Gastrocnemius medialis (tissue), 4 donors: ENCODE measurements at regions not wholly inside any gene's neighbourhood (a gene's known extent, or its start where the extent isn't known, plus 50 kb on each side); places are given as distances from the start of the nearest gene placed in this dataset.

Source experiments
- POLR2A ChIP-seq, 2 donors: fragments of 450-650 bp; IDR thresholded peaks; one replicate each; pipeline ENCODE4 v1.6.1; 2017; ENCODE audit warnings: antibody characterized with exemption in 2 of 2, mild to moderate bottlenecking in 2 of 2, moderate library complexity in 2 of 2
- TF ChIP-seq, protein P1 (sequence below), 5 experiments: fragments of 450-650 bp in 3 of 5; fragments of 200-600 bp in 2 of 5; sonication (generic) in 2 of 5; IDR thresholded peaks in 4 of 5; conservative IDR thresholded peaks in 1 of 5; 1 replicate in 4 of 5; 2 replicates in 1 of 5; pipeline ENCODE4 v1.5.1; 2016 to 2019; ENCODE audit warnings: antibody characterized with exemption in 5 of 5, mild to moderate bottlenecking in 3 of 5, moderate library complexity in 3 of 5

- TF ChIP-seq, protein P1, sequence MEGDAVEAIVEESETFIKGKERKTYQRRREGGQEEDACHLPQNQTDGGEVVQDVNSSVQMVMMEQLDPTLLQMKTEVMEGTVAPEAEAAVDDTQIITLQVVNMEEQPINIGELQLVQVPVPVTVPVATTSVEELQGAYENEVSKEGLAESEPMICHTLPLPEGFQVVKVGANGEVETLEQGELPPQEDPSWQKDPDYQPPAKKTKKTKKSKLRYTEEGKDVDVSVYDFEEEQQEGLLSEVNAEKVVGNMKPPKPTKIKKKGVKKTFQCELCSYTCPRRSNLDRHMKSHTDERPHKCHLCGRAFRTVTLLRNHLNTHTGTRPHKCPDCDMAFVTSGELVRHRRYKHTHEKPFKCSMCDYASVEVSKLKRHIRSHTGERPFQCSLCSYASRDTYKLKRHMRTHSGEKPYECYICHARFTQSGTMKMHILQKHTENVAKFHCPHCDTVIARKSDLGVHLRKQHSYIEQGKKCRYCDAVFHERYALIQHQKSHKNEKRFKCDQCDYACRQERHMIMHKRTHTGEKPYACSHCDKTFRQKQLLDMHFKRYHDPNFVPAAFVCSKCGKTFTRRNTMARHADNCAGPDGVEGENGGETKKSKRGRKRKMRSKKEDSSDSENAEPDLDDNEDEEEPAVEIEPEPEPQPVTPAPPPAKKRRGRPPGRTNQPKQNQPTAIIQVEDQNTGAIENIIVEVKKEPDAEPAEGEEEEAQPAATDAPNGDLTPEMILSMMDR (IDR thresholded peaks at IDR 0.05 in 4 of 5, conservative IDR thresholded peaks at IDR 0.05 in 1 of 5), result no peak
- TF ChIP-seq POLR2A (IDR thresholded peaks at IDR 0.05), result no peak
Measured at GRCh38 chr21:41580758-41581554, 73.0 kb upstream of the TMPRSS2 start.
